ENCODE measurements at regions not wholly inside any gene's neighbourhood (a gene's known extent, or its start where the extent isn't known, plus 50 kb on each side); places are given as distances from the start of the nearest gene placed in this dataset.

DNA sequence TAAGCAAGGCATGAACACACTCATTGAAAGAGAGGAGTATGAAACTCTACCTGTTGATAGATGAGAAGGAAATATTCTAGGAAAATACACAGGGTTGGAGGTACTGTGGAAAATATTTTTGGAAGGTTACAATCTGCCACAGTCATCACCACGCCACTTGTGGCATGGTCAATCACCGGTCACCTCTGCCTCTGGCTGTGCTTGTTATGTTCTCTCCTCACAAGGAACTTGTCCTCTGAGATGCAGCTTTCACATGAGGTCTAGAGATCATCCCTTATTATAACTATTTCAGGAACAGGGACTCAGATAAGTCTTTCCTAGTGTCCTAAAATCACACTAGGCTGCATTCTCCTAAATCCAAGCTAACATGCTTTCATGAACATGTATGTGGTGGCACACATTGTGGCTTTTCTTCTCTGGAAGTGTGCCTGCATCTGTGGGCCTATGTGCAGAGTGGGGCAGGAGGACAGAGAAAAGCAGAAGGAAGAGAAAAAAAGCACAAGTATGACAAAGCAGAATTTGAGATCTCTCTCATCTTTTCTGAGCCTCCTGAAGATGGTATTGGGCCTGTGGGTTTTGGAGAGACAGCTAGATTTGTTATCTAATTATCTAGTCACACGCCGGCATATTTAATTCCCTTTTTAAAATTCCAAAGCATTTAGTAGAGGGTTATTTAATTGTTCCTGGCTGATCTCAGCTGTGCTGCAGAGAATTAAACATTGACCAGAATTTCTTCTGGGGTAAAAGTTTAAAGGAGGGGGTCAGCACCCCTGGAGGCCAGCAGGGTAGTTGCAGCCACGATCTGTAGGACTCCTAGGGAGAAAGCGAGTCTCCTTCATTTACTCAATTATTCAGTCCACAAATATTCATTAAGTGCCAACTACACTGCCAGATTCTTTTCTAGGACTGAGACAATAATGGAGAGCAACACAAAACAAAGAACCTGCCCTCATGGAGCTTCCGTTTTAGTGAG, 294.6 kb downstream of the RDH14 start:
- DNase-seq (ENCODE audit: low spot score): no peak
- FAIRE-seq: no peak

DNA sequence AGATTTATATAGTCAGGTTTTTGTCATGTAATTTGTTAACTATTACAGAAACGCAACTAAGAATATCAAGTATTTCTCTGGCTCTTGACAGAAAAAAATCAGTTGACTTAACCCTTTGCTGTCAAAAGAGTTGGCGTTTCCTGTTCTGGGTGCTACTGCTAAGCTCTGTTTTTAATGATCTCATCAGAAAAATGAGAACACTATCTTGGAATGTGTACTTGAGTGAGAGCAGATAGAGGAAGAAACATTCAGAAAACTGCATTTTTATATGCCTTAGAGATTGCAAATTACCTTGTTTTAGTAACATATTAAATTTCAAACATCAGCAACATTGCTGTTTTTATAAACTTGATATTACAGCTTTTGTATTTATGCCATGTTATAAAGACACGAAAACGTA, 297.9 kb downstream of the RDH14 start:
- DNase-seq (ENCODE audit: low spot score) (no peak), FAIRE-seq (no peak)

DNA sequence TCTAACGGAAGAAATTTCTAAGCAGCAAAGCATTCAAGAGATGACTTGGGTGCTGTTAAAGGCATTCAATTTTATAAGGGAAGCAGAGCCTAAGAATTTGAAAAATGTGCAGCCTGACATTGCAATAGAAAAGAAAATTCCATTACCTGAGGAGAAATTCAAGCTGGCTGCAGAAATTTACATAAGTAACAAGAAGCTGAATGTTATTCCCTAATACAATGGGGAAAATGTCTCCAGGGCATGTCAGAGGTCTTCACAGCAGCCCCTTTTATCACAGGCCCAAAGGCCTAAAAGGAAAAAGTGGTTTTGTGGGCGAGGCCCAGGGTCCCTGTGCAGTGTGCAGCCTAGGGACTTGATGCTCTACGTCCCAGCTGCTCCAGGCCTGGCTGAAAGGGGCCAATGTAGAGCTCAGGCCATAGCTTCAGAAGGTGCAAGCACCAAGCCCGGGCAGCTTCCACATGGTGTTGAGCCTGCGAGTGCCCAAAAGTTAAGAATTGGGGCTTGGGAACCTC, 306.7 kb downstream of the RDH14 start:
- no peak for DNase-seq (ENCODE audit: low spot score)

DNA sequence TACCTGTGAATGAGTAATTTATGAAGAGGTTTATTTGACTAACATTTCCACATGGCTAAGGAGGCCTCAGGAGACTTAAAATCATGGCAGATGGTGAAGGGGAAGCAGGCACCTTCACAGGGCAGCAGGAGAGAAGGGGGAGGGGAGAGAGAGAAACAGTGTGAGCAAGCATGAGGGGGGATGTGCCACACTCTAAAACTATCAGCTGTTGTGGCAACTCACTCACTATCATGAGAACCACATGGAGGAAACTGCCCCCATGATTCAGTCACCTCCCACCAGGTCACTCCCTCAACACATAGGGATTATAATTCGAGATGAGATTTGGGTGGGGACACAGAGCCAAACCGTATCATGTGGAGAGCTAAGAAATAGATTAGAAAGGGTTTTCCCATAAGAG, 309.0 kb downstream of the RDH14 start:
- FAIRE-seq (no peak), DNase-seq (ENCODE audit: low spot score) (no peak)

More for the DNA sequence above, 306.7 kb downstream of the RDH14 start:
- FAIRE-seq: no peak

DNA sequence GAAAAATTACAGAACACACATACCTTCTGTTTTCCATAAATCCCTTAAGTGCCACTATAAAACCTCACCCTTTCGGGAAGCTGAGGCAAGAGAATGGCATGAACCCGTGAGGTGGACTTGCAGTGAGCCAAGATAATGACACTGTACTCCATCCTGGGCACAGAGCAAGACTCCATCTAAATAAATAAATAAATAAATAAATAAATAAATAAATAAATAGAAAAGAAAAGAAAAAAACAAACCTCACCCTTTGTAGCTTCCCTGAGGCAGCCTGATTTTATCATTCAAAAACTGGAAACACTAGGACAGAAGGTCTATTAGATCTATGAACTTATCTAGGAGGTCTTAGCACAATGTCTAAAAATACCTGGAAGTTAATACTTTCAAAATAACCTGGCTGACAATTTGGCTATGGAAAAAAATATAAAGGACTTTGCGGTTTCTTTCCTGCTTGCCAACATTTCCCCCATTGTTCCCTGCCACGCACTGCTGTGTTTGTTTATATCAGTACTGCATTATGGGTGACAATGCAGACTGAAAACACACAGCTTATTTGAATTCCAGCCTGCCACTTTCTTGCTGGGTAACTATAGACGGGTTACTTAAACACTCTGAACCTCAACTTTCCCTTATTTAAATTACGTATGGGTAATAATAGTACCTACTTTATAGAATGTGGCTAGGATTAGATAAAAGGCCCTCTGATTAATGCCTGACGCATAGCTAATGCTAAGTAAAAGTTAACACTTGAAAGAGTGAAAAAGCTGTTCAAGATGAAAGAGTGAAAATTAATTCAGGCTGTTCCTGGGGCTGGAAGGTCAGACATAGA, 313.0 kb downstream of the RDH14 start:
- DNase-seq (ENCODE audit: low spot score) (no peak), FAIRE-seq (no peak)

DNA sequence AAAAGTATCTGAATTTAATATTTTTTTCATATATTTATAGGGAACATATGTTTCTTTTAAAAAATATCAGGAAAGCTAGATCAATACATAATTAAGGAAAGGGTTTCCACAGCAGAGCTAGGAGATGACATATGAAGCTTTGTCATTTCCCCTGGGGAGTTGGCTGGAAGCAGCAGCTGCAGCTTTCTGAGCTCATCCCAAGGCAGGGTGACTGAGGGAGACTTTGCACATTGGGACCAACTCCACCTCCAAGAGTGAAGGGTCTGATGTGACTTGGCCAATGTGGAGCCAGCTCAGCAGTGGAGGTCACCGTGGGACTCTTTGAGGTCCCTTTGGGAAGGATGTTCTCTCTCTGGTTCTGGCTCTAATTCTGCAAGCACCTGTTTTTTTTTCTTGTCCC, 315.1 kb downstream of the RDH14 start:
- no peak for DNase-seq (ENCODE audit: low spot score)
- FAIRE-seq: no peak

DNA sequence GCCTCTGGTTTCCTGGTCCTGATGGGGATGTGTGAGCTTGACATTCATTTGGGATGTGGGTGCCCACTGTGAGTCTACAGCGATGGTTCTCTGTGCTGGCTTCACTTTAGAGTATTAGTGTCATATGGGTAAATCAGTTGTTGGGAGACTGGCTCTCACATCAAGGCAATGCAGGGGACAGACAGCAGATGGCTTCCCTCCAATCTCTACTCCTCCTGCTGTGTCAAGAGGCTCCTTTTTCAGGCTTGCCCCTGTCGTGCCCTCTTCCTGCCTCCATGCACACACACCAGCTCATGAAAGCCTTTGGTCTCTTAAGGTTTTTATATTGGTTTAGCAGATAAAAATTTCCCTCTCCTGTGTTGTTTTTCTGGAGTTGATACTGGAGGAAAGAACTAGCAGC, 315.6 kb downstream of the RDH14 start:
- no peak for FAIRE-seq
- DNase-seq (ENCODE audit: low spot score): no peak

DNA sequence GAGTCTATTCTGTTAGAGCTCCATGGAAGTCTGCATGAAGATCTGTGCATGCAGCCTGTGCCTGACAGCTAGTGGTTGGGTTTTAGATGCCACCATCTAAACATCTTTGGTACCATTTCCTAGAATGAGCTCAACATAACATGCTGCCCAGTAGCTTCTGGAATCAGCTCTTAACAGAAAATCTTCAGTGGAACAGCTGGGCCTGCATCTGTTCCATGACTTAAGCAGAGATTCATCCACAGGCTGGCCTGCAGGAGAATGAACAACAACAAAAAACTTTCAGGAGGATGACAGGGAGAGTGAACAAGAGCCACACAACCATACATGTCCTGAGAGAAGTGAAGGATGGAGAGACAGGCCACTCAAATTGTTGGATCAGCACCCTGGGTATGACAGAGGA, 316.6 kb downstream of the RDH14 start:
- no peak for FAIRE-seq
- DNase-seq (ENCODE audit: low spot score): no peak

DNA sequence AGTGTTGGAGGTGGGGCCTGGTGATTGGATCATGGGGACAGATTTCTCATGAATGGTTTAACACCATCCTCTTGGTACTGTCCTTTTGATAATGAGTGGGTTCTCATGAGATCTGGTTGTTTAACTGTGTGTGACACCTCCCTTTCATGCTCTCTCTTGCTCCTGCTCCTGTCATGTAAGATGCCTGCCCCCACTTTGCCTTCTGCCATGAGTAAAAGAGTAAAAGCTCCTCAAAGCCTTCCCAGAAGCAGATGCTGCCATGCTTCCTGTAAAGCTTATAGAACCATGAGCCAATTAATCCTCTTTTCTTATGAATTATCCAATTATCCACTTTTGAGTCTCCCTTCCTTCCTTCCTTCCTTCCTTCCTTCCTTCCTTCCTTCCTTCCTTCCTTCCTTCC, 317.7 kb downstream of the RDH14 start:
- DNase-seq (ENCODE audit: low spot score) (no peak), FAIRE-seq (no peak)

DNA sequence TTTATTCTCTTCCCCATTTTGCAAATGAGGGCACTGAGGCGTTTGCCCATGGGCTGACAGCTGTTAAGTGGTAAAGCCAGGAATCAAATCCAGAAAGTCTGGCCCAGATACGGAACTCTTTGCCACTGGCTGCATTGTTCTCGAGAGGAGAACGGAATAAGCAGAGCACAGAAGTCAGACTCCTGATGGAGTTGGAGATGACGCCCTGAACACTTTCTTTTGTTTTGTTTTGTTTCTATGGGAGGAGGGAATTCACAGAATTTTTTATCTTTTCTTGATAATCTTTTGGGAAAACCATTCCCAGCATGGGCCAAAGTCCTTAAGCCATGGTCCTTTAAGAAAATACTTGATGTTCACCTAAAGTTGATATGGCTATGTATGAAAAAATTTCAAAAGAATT, 322.2 kb downstream of the RDH14 start:
- no peak for FAIRE-seq
- no peak for DNase-seq (ENCODE audit: low spot score)

DNA sequence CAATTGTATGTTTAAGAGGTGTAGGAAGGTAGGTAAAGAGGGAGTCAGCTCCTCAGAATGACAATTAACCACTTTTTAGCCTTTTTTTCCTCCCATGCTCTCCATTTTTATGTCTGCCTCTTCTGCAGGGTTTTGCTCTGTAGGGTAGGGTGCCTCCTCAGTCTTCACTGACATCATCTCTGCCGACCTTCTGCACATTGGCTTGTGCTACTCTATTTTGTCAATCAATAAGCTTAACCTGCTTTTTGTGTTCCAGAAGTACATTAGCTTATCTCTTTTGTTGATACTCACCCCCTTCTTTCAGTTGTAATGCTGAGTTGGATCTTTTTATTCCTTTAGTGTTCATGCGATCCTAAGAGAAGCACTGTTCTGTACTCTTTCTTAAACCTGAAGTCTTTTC, 323.2 kb downstream of the RDH14 start:
- no peak for DNase-seq (ENCODE audit: low spot score)
- FAIRE-seq: no peak

DNA sequence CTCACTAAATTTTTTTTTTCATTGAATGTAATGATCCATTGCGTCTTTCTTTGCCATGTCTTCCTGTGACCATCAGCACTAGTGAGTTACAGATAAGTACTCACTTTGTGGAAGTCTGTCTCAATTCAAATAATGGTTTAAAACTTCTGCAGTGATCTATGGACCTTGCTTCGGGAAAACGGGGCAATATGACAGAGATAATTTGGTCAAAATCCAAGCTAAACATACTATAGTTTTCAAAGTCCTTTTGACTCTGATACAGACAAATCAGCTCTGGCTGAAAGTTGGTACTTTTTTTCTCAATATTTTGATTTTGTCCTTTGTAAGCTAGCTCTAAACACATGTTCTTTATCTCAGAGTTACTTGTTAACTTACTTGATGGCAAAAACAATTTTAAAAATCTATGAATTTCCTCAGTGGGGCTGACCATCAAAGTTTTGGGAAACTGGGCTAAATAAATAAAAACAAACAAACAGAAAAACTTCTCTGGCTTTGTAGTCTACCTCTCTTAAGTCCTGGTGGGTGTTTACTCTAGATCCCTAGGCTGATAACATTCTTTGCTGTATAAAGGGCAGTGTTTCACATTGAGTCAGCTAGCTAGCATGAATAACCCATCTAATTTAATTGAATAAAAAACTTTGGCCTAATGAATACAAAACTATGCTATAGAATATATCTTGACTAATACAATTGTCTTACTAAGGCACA, 327.6 kb downstream of the RDH14 start:
- no peak for DNase-seq (ENCODE audit: low spot score)
- no peak for FAIRE-seq

DNA sequence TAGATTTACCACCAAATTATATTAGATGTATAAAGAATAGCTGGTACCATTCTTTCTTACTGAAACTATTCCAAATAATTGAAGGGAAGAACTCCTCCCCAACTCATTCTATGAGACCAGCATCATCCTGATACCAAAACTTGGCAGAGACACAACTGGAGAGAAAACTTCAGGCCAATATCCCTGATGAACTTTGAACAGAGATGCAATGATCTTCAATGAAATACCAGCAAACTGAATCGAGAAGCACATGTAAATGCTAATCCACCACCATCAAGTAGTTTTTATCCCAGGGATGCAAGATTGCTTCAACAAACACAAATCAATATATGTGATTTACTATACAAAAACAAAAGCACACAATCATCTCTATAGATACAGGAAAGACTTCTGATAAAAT, 329.8 kb downstream of the RDH14 start:
- no peak for FAIRE-seq
- DNase-seq (ENCODE audit: low spot score): no peak

DNA sequence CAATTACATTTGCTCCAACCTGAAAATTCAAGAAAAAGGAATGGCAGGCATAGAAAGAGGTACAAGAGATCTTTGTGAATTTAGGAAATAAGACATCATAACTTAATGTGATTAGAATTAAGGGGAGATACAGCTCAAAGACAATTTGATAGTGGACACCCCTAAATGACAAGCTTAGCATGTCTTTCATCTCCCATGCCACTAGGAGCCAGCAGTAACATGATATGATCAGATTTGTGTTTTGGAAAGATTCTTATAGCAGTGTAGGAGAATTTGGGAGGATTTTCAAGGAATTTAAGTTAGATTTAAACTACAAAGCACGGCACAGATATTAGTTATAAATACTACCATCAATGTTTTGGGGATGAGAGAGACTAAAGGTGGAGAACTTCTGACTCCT, 340.8 kb downstream of the RDH14 start:
- no peak for DNase-seq (ENCODE audit: low spot score)
- no peak for FAIRE-seq

DNA sequence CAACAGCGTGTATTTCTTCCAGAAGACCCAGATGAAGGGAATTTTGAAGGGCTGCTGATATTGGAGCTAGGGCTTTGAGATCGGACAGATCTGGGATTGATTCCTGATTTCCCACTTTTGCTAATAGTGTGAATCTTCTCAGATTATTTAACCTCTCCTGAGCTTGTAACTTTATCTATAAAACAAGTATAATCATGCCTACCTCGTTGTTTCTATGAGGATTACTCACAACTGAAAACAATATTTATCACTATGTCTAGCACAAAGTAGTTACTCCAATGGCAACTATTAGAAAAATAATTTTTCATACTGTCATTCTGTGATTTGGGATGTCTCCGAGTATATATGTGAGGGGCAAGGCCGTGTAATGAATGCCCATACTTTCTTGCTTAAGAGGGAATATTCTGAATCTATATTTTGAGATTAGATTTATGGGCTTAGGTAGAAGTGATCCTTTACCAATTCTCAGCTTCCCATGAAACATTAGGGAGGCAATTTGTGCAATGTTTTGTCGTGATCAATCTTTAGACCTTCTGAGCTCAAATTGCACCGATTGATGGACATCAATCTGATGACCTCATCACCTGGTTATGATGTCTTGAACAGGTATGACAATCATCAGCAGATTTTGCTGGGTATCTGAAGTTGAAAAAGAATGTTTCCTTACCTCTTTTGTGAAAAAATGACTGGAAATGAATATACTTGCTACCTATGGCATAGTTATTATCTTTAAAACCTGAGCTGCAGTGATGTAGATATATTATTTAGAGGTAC, 339.9 kb downstream of the KCNS3 start:
- no peak for DNase-seq (ENCODE audit: low spot score)
- FAIRE-seq: no peak

DNA sequence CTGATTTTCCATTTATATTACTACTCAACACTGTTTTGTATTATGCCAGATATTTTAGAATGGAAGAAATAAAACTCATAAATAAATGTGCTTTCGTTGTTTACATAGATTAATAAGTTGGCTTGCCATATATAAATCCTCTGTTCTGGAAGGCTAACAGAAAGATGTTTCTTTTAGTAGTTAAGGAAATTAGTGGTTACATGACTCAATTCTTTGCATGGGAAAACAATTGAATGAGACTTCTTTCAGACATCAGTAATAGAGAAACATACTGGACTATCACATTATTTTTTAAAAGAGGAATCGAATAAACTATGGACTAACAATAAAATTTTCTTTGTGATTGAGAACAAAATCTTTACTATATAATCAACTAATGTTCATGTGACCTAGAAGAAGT, 336.5 kb downstream of the KCNS3 start:
- FAIRE-seq (no peak), DNase-seq (ENCODE audit: low spot score) (no peak)

DNA sequence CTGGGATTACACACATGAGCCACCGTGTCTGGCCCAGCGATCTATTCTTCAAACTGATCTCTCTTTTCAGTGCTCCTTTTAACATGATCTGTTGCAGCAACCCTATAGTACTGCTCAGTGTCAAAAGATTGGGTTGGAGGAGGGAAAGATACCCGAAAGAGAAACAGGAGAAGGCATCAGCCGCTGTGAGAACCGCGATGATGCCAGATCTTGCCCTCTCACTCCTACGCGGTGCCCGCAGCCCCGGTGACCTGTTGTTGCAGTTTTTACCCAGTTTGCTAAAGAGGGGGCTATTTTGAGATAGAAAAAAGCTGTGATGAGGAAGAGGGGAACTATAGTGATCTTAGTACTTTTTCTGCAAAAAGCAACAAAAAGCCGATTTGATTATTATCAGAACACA, 335.5 kb downstream of the KCNS3 start:
- no peak for DNase-seq (ENCODE audit: low spot score)
- no peak for FAIRE-seq

DNA sequence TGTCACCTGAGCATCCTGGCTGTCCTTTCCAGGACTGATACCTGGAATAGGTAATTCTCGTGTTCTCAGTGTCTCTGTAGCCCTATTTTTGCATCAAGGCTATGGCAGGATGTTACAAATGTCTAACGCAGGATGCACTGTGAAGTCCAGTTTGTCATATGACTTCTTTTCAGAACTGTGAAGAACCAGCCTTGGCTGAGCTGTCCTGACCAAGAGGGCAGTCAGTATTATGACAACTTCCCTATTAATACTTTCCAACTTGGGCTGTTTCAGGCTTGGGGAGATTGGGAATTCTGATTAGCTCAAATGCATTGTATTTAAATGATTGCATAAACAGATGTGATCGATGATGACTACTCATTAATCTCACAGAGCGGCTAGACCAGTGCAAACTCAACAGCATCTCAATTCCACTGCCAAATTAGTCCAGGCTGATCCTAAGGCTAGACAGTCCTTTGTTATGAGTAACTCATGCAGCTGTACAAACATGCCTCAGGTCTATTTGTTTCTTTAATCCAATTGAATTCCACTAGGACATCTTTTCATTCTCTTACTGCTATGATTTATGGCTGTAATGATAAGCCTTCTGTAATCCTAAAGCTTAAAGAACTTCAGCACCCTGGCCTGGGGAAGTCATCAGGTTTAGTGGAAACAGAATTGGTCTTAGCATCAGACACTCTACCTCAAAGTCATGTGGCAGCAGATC, 331.6 kb downstream of the KCNS3 start:
- FAIRE-seq (no peak), DNase-seq (ENCODE audit: low spot score) (no peak)

DNA sequence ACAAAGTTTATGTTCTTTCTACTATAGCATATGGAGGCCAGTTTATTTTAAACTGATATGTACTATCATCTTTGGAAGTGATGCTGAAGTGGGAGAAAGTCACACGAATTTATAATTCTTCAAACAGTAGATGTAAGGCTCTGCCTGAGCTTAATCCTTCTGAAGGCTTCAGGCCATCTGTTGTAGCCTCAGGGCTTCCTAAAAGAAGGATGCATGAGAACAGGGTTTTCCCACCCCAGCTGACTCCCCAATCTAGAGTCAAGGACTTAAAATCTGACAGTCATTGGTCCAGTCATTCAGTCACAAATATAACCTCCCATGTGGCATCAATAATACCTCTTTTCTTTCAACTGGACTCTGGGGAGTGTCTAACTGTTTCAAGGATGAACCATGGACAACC, 330.5 kb downstream of the KCNS3 start:
- DNase-seq (ENCODE audit: low spot score) (no peak), FAIRE-seq (no peak)

DNA sequence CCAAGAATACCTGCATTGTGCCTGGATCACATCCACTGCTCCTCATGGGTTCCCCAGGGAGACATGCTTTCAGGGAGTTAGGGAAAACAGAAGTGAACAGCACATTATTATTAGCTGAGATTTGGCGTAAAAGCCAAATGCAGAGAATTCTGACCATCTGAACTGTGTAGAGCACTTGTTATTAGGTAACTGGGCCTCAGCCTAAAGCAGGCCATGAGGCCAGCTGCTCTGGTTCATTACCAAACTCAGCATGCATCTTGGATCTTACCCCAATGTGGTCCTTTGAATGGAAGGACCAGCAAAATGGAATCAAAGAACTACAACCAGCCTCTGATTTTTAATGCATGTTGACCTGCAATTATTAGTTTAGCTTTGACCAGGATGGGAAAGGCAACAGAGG, 322.3 kb downstream of the KCNS3 start:
- FAIRE-seq: no peak

More for the DNA sequence above, 322.3 kb downstream of the KCNS3 start:
- no peak for DNase-seq (ENCODE audit: low spot score)
